T-helper 9 cell (primary cell): ENCODE measurements at regions not wholly inside any gene's neighbourhood (a gene's known extent, or its start where the extent isn't known, plus 50 kb on each side); places are given as distances from the start of the nearest gene placed in this dataset.
"Not testable (repeated sequence)": the region's sequence is repeated elsewhere in the genome, so short reads cannot be mapped to it uniquely, and the experiment has no call there.

ENCODE experiments used
- DNase-seq: peaks from one replicate; pipeline ENCODE4 v3.0.0-alpha.2; 2020

DNA sequence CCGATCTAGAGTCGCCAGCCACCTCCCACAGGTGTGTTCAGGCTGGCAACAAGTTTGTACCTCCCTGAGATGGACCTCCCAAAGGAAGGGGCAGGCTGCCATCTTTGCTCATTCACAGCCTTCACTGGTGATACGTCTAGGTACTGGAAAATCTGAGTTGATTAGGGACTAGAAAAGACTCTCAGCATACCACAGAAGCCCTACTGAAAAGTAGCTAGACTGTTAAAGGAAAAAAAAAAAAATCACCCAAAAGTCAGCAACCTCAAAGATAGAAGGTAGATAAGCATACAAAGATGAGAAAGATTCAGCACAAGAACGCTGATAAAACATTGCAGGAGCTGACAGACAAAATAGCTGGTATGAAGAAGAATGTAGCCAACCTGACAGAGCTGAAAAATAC is 128.6 kb upstream of the WDR75 start:
- DNase-seq, result no peak

DNA sequence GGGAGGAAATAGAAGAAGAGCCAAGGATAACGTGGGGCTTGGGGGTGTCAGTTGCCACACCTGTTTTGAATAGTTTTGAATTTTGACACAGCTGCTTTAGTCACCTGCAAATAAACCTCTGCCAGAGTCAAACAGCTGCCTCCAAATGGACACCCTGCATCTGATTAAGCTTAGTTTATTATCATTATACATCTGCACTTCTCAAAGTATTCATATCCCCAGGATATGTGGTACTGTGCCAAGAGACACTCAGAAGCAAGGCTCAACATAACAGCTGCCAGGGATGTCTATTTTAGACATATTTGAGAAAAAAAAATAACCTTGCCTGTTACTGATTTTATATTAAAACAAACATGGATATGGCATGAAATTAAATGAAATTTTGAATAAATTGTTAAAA is 122.5 kb upstream of the WDR75 start:
- no peak for DNase-seq

DNA sequence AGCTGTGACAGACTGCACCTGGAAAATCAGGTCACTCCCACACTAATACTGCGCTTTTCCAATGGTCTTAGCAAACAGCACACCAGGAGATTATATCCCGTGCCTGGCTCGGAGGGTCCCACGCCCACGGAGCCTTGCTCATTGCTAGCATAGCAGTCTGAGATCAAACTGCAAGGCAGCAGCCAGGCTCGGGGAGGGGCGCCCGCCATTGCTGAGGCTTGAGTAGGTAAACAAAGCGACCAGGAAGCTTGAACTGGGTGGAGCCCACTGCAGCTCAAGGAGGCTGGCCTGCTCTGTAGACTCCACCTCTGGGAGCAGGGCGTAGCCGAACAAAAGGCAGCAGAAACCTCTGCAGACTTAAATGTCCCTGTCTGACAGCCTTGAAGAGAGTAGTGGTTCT is 121.8 kb upstream of the WDR75 start:
- DNase-seq, result not testable (repeated sequence)

DNA sequence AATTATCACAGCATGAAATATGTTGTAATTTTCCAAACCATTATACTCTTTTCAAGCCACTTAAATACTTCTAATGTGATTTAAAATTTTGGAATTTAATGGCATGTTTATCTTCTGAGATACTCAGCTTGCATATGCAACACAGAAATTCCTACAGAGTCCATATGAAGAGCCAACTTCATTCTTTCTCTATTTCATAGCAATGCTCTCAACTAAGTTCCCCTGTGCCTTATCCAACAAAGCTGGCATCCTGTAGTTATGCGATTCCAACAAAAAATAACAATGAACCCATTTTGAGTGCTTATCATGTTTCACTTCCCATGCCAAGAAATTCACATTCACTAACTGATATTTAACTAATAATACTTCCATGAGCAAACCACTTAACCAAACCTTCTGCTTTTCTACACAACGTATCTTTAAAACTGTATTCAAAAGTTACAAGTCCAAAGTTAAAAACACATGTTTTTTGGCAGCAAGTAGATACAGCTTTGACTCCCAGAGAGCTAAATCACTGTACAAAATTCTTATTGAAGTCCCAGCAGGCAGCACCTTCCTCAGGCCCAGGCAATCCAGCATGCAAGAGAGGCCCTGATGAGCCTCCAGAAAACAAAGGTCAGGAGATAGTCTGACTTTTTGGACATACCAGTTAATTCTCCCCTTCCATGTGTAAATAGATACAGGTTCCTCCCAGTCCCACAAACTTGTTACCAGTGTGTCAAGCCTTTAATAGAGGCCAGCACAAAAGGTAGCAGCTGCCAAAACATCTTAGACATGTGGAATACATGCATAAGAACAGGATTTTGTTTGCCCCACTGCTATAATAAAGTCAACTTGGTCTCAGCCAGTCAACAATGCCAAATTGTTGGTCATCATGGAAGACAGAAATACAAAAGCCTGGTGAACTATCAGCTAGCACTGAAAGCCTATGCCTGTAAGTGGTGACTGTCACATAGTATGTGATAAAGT is 113.1 kb upstream of the WDR75 start:
- no peak for DNase-seq

DNA sequence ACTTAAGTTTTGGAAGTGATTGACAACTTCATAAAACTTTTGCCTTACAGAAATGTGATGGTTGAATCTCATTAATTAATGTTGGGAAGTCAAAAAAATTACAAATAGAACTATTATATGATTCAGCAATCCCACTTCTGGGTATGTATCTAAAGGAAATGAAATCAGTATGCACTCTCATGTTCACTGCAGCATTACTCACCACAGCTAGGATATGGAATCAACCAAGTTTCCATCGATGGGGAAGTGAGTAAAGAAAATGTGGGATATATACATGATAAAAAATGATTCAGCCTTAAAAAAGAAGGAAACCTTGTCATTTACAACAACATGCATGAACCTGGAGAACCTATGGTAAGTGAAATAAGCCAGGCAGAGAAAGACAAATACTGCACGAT is 112.4 kb upstream of the WDR75 start:
- no peak for DNase-seq

DNA sequence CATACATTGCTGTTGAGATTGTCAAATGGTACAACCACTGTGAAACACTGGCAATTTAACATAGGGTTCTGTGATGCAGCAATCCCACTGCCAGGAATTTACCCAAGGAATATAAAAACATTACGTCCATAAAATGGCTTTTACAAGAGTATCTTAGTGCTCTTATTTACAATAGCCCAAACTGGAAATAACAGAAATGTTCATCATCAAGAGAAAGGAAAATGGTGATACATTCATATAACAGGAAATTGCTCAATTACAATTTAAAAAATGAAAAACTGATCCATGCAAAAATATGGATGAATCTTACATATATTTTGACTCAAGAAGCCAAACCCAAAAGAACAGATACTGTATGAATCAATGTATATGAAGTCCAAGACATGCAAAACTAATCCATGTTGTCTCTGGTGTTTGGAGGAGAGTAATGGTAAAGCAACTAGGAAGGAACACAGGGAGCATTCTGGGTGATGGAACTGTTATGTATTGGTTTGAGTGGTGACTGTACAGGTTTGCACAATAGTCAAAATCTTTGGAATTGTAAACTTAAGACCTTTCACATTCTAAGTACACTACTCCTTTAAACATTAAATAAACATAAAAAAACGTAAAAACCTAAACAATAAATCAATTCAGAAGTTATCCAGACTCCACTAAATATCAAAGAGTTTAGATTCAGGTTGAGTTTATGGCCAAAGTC is 104.8 kb upstream of the WDR75 start:
- no peak for DNase-seq

DNA sequence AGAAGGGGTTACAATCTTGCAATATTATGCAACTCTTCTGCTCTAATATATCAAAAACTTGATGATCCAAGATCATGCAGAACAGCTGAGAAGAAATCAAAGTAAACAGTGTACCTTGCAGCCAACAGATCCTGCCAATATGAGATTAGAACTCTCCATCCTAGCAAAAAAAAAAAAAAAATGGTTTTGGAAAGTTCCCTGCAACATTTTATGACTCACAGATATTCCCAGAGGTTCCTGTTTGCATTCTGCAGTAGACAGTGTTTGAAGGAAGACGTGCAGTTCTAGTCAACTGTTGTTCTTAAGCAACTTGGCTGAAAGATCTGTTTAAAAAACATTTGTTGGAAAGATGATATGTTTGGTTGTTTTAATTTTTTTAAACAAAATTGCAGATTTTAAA is 103.6 kb upstream of the WDR75 start:
- DNase-seq, result no peak

DNA sequence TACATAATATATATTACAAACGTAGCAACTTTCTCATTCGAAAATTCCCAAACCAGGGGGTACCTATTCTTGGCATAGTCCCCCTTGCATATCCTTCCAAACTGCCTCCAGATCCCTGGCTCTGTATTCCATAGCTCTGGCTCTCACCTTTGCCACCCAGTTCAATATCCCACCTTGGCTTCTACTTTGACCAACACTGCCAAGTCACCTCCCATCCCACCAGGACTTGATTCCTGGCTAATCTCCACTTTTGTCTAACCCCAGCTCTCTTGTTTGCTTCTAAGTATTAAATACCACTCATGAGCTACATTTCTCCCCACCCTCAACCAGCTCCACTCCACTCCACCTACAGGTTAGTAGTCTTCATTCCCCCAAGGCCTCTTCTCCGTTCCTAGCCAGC is 103.2 kb upstream of the WDR75 start:
- no peak for DNase-seq

DNA sequence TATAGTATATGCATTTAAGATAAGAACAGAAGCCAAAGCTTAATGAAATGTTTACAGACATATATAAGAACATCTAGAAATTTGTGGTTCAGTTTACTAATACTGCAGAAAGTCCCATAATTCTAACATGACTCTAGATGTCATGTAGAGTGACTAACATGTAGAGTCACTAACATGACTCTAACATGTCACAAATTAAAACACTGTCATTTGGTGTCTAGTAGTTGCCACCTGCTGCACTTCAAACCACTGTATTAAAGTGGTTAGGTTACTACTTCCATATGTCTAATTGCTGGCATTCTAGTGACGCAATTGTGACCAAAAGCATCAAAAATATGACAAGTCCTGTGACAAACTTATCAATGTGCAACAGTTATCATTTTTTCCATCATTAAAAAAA is 100.2 kb upstream of the WDR75 start:
- DNase-seq, result no peak

DNA sequence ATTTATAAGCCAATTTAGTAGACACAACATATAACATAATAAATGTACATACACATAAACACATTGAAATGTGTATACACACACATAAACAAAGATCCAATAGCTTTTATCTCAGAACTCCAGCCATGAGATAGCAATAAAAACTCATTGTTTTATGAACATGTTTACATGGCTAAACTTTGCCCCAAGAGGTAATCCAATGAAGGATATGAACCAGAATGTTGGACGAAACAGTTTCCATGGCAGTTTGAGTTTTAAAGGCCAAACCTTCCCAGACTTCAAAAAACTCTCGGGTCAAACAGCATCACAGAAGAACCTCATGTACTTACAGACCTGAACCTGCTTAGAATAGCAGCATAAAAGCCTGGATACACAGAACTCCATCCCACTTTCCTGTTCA is 97.2 kb upstream of the WDR75 start:
- no peak for DNase-seq

DNA sequence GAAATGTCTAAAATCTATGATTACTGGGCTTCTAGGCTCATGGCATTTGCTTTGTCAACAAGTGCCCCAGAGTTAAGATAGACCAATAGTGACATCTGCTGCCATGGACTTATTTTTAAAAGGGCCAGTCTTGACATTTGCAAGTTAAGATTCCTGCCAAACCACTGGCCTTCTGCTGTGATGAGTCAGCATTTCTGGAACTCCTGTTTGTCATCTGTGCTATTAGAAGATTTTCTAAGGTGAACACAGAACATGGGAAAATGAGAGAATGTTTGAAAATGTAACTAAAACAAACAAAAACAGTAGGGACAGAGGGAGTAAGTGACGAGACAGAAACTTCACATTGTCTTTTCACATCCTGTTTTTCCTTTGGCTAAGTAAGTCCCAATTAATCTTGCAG is 93.7 kb upstream of the WDR75 start:
- no peak for DNase-seq

DNA sequence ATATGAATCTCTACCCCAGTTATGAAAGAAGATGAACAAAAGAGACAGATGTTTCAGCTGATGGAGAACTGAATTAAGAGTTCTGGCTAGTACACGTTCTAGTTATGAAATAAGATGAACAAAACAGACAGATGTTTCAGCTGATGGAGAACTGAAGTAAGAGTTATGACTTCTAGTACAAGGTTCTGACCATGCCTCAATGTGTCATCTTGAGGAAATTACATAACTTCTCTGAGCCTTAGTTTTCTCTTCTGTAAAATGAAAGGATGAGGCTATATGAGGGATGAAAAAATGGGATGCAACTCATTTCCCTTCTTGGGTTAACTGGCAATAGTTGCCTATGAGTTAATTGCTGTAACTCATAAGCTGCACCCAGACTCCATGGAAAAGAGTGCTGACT is 92.9 kb upstream of the WDR75 start:
- no peak for DNase-seq

DNA sequence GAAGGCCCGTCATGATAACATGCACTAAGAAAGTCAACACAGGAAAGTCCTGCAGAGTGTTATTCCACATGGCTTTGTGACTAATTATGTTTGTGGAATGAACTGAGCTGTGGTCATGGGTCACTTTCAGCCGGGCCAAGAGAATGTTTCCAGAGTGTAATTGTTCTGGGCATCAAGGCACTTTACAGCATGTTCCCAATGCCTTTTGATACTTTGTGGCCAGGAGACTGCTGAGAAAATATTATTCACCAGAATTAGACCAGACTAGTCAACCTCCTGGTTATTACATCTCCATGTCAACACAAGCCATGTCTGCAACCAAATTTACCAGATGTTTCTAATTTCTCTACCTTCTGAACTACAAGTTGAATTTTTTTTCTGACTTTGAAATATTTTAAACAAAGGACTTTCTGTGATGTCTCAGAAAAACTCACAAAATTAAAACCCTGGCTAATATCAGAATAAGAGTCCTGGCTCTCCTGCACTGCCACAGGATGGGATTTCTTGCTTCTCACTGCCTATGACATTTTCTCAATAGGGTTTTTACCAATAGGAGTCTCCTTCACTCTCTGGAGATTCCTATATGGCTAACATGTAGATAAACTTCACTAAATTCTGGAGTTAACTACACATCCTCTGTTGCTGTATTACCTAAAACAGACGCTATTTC is 90.6 kb upstream of the WDR75 start:
- DNase-seq, result no peak

DNA sequence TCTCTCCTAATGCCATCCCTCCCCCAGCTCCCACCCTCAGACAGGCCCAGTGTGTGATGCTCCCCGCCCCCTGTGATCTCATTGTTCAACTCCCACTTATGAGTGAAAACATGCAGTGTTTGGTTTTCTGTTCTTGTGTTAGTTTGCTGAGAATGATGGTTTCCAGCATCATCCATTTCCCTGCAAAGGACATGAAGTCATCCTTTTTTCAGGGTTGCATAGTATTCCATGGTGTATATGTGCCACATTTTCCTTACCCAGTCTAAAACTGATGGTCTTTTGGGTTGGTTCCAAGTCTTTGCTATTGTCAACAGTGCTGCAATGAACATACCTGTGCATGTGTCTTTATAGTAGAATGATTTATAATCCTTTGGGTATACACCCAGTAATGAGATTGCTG is 89.3 kb upstream of the WDR75 start:
- DNase-seq, result not testable (repeated sequence)

DNA sequence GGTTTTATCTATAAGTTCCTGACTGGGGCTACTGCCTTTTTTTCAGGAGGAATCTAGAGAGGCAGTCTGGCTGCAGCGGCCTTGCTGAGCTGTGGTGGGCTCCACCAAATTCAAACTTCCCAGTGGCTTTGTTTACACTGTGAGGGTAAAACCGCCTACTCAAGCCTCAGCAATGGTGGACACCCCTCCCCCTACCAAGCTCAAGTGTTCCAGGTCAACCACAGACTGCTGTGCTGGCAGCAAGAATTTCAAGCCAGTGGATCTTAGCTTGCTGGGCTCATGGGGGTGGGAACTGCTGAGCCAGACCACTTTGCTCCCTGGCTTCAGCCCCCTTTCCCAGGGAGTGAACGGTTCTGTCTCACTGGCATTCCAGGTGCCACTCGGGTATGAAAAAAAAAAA is 83.9 kb upstream of the WDR75 start:
- not testable (repeated sequence) for DNase-seq

DNA sequence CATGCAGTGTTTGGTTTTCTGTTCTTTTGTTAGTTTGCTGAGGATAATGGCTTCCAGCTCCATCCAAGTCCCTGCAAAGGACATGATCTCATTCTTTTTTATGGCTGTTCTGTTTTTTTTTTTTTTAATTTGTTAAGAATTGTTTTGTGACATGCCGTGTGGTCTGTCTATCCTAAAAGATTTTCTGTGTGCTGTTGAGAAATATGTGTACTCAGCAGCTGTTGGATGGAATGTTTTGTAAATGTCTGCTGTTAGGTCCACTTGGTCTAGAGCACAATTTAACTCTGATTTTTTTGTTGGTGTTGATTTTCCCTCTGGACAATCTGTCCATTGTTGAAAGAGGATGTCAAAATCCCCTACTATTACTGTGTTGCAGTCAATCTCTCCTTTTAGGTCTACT is 80.4 kb upstream of the WDR75 start:
- DNase-seq, result no peak

DNA sequence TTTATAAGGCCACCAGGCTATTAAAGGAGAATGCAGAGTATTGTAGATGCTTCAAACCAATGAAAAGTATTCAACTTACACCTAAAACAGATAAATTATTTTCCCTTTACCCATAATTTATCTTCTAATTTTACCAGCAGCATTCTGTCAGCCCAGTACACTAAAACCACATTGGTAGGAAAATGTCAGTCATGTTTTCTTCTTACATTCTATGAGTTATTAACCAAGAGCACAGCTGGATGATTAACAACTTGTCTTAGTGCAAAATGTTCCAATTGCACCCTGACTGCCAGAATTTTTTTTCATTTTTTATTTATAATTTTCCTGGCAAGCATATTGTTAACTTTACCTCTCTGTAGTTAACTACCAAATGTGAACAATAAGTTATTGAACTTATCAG is 79.0 kb upstream of the WDR75 start:
- no peak for DNase-seq

DNA sequence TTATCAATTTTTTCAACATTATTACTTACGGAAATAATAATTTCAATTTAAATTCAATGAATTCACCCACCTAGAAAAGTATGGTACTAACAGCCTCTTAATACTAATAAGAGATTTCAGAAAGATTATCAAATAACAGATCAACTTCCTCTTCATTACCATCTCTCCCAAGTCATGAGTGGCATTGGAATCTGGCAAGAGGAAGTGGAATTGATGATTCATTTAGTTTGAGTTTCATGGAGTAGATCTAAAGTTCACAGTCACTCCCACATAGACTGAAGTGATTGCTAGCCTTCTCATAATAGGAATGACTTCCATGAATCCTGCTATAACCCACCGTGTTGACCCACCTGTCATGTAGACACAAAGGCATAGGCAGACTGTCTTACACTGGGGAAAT is 77.7 kb upstream of the WDR75 start:
- DNase-seq, result no peak

DNA sequence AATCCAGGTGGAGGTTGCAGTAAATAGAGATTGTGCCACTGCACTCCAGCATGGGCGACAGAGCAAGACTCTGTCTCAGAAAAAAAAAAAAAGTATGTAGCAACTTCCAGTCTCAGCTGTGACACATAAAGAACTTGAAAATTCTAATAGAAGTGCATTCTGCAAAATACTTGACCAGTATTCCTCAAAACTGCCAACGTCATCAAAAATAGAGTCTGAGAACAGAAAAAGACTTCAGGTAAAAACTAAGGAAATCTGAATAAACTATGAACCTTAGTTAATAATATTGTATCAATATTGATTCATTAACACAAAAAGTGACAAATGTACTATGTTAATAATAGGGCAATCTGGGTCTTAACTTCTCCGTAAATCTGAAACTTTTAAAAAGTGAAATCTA is 76.7 kb upstream of the WDR75 start:
- DNase-seq, result no peak

DNA sequence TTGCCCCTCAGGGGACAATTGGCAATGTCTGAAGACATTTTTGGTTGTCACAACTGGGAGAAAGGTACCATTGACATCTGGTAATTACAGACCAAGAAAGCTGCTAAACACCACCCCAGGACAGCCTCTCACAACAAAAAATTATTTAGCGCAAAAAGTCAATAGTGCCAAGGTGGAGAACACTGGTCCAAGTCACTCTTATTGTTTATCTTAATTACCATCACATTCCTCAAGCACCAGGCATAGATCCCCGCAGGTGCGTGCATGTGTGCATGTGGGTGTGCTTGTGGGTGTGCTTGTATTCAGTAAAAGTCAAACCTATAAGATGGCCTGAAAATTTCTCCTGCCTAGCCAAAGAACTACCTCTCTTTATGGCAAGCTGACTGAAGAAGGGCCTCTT is 74.9 kb upstream of the WDR75 start:
- DNase-seq, result no peak

DNA sequence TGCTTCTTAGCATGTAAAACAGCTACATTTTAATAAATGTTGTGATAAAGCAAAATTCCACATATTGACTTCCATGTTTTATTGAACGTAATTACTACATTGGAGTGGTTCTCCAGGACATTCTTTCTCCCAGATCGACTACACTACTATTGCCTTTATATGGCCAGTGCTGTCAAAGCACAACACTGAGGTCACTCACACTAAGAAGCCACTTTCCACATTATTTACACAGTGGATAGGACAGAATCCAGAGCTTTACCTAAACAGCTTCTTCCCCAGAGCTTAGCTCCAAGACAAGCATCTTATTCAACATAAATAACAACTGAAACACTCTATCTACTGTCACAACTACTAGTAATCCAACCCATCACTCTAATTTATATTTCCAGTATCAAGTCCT is 73.9 kb upstream of the WDR75 start:
- no peak for DNase-seq

DNA sequence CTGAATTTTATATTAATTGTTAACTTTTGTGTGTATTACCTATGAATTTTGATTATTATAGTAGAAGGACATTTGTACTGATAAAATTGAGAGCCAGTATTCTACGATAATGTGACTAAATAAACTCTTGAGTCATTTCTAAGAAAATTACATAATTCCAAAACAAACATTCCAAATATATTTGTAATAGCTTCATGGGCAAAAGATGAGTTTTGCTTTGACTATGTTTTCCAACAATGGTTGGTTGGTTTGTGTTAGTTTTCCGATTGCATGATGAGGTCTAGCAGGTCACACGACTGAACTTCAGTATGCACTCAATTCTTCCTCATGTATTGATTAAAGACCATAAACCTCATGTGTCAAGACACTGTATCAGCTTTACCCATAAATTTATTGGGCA is 71.7 kb upstream of the WDR75 start:
- no peak for DNase-seq

DNA sequence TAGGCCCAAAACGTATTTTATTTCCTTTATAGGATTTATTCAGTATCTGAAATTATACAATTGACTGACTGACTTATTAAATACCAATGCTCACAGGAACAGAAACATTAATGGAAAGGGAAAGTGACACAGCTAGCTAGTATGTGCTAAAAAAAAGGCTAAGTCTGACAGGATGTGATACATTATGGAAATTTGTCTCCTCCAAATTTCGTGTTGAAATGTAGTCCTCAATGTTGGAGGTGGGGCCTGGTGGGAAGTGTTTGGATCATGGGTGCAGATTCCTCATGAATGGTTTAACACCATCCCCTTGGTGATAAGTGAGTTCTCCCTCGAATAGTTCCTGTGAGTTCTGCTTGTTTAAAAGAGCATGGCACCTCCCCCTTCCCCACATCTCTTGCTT is 70.6 kb upstream of the WDR75 start:
- no peak for DNase-seq
